UCSD-AML1 (cell line): ENCODE measurements at regions not wholly inside any gene's neighbourhood (a gene's known extent, or its start where the extent isn't known, plus 50 kb on each side); places are given as distances from the start of the nearest gene placed in this dataset.
A peak's percentile ranks its signal among the peaks of the same experiment; 100 is the strongest.

ENCODE experiments used
- DNase-seq: peaks from one replicate; lab custom pipeline; 2025; ENCODE audit not compliant: unreplicated experiment; lab: John Stamatoyannopoulos, UW

- no peak for DNase-seq
Measured at GRCh38 chr3:14335774-14336748, 66.3 kb upstream of the SLC6A6 start.

- no peak for DNase-seq
Measured at GRCh38 chr3:14336749-14337598, 65.4 kb upstream of the SLC6A6 start.

- no peak for DNase-seq
Measured at GRCh38 chr3:14337828-14338227, 64.6 kb upstream of the SLC6A6 start.

GRCh38 chr3:14338242-14338641 lies 64.2 kb upstream of the SLC6A6 start:
- DNase-seq: no peak

GRCh38 chr3:14338898-14339458 lies 63.4 kb upstream of the SLC6A6 start:
- no peak for DNase-seq

GRCh38 chr3:14340960-14341708 lies 61.3 kb upstream of the SLC6A6 start:
- DNase-seq: peak; percentile 28

- DNase-seq: no peak
Measured at GRCh38 chr3:14343338-14344112, 58.9 kb upstream of the SLC6A6 start.

- no peak for DNase-seq
Measured at GRCh38 chr3:14344351-14344750, 58.1 kb upstream of the SLC6A6 start.

GRCh38 chr3:14345496-14346150 lies 56.8 kb upstream of the SLC6A6 start:
- no peak for DNase-seq

- DNase-seq: no peak
Measured at GRCh38 chr3:14346191-14346590, 56.2 kb upstream of the SLC6A6 start.

GRCh38 chr3:14346642-14347041 lies 55.8 kb upstream of the SLC6A6 start:
- no peak for DNase-seq

GRCh38 chr3:14347110-14347509 lies 55.3 kb upstream of the SLC6A6 start:
- no peak for DNase-seq

- DNase-seq: no peak
Measured at GRCh38 chr3:14351617-14352001, 50.8 kb upstream of the SLC6A6 start.

GRCh38 chr3:14352002-14352627 lies 50.3 kb upstream of the SLC6A6 start:
- no peak for DNase-seq
